OCI-LY7 (cell line): ENCODE measurements at regions not wholly inside any gene's neighbourhood (a gene's known extent, or its start where the extent isn't known, plus 50 kb on each side); places are given as distances from the start of the nearest gene placed in this dataset.

Experiments used
- BruUV-seq: library from RNA; stranded (reverse); fragments of 400-500 nt; replicated peaks from 2 replicates; lab custom pipeline; 2021; lab: Mats Ljungman, UMichigan
- CTCF ChIA-PET: fragments of 300-600 bp; sonication (Branson Sonifier 250); formaldehyde crosslinking; loops from one replicate; lab custom pipeline; 2022; ENCODE audit warnings: antibody characterized with exemption; ENCODE audit not compliant: unreplicated experiment; lab: Charles Lee
- POLR2A ChIA-PET: fragments of 300-600 bp; sonication (Branson Sonifier 250); formaldehyde crosslinking; loops from one replicate; lab custom pipeline; 2022; ENCODE audit warnings: antibody characterized with exemption; lab: Charles Lee
- DNase-seq: peaks from one replicate; pipeline ENCODE4 v3.0.0-alpha.2; 2015; ENCODE audit warnings: low spot score
- H2AFZ ChIP-seq: fragments of 200-600 bp; sonication (generic), shearing (Covaris generic); 2 replicates; pipeline ENCODE4 v1.6.1; 2014; ENCODE audit warnings: mild to moderate bottlenecking, antibody characterized with exemption, low read length, moderate library complexity
- H3K27ac ChIP-seq: fragments of 200-600 bp; sonication (generic); 2 replicates; pipeline ENCODE4 v1.5.1; 2014; ENCODE audit warnings: mixed run types, low read depth, mild to moderate bottlenecking, moderate library complexity, low read length, inconsistent platforms; ENCODE audit not compliant: poor library complexity, severe bottlenecking
- H3K36me3 ChIP-seq: fragments of 200-600 bp; sonication (generic); 2 replicates; pipeline ENCODE4 v1.6.1; 2014; ENCODE audit warnings: mild to moderate bottlenecking, antibody characterized with exemption, low read length, moderate library complexity, mixed read lengths; ENCODE audit not compliant: insufficient read depth
- H3K4me1 ChIP-seq: fragments of 200-600 bp; sonication (generic); 2 replicates; pipeline ENCODE4 v1.5.1; 2014; ENCODE audit warnings: mild to moderate bottlenecking, low read length; ENCODE audit not compliant: insufficient read depth, poor library complexity, severe bottlenecking
- H3K4me2 ChIP-seq: fragments of 200-600 bp; sonication (generic); 2 replicates; pipeline ENCODE4 v1.6.1; 2014; ENCODE audit warnings: mild to moderate bottlenecking, low read length
- H3K4me3 ChIP-seq: fragments of 200-600 bp; sonication (generic); 2 replicates; pipeline ENCODE4 v1.5.1; 2014; ENCODE audit warnings: mild to moderate bottlenecking, low read depth, low read length; ENCODE audit not compliant: poor library complexity, severe bottlenecking
- H3K79me2 ChIP-seq: fragments of 200-600 bp; sonication (generic); 2 replicates; pipeline ENCODE4 v1.6.1; 2016; ENCODE audit warnings: low read depth, mild to moderate bottlenecking, low read length, moderate library complexity, mixed read lengths; ENCODE audit not compliant: insufficient read depth
- H3K9me2 ChIP-seq: fragments of 200-600 bp; sonication (generic); 2 replicates; pipeline ENCODE4 v1.6.1; 2016; ENCODE audit warnings: mild to moderate bottlenecking, low read length, mixed read lengths; ENCODE audit not compliant: insufficient read depth
- H3K9me3 ChIP-seq: fragments of 200-600 bp; sonication (generic); 2 replicates; pipeline ENCODE4 v1.6.1; 2014; ENCODE audit warnings: mild to moderate bottlenecking, mixed run types, low read length, mixed read lengths
- H4K20me1 ChIP-seq: fragments of 200-600 bp; sonication (generic); 2 replicates; pipeline ENCODE4 v1.6.1; 2014; ENCODE audit warnings: mild to moderate bottlenecking, antibody characterized with exemption, low read length, moderate library complexity, mixed read lengths; ENCODE audit not compliant: insufficient read depth
- CTCF ChIP-seq: fragments of 200-600 bp; sonication (generic); conservative IDR thresholded peaks from 2 replicates; pipeline ENCODE4 v1.5.1; 2014; ENCODE audit warnings: mild to moderate bottlenecking, antibody characterized with exemption, low read length, moderate library complexity, mixed read lengths
- EZH2phosphoT487 ChIP-seq: fragments of 200-600 bp; sonication (generic); IDR thresholded peaks from 2 replicates; pipeline ENCODE4 v1.6.1; 2018; ENCODE audit warnings: low read depth, borderline replicate concordance, mild to moderate bottlenecking, mixed run types, antibody characterized with exemption, low read length, moderate library complexity, mixed read lengths
- intact Hi-C: fragments of 100-400 bp; cut with micrococcal nuclease; formaldehyde crosslinking; loops from one replicate; pipeline ENCODE4 v1.10.0; 2022; ENCODE audit not compliant: unreplicated experiment

GRCh38 chr15:35616498-35617271, 70.7 kb upstream of the DPH6 start:
- CTCF ChIA-PET: no interaction called here
- Histone ChIP-seq H3K36me3 (no peaks in the 10 kb centered on the region), H3K4me2 (no peak overlapping the region), H2AFZ (no peak overlapping the region), H3K4me1 (no peaks in the 10 kb centered on the region), H3K9me2 (no peaks in the 10 kb centered on the region), H3K79me2 (no peaks in the 10 kb centered on the region), H3K27ac (no peak overlapping the region), H4K20me1 (no peaks in the 10 kb centered on the region), H3K4me3 (no peak overlapping the region), H3K9me3 (no peaks in the 10 kb centered on the region)
- no TSS peak for BruUV-seq
- DNase-seq: no peak
- TF ChIP-seq EZH2phosphoT487 (no peak), CTCF (no peak)
- POLR2A ChIA-PET: interaction anchor here (0.8 kb wide), 1 partner anchor 14 kb away, joined by 3 read pairs; no protein-coding TSS in a partner anchor
- intact Hi-C loops: no loop called here

GRCh38 chr15:35618260-35619188, 72.6 kb upstream of the DPH6 start:
- Histone ChIP-seq H3K9me2 (no peaks in the 10 kb centered on the region), H3K36me3 (no peaks in the 10 kb centered on the region), H3K9me3 (no peaks in the 10 kb centered on the region), H3K79me2 (no peaks in the 10 kb centered on the region), H4K20me1 (no peaks in the 10 kb centered on the region), H3K27ac (no peak overlapping the region), H3K4me3 (no peak overlapping the region), H3K4me2 (no peak overlapping the region), H3K4me1 (no peaks in the 10 kb centered on the region), H2AFZ (no peak overlapping the region)
- TF ChIP-seq EZH2phosphoT487 (no peak), CTCF (no peak)
- POLR2A ChIA-PET: interaction anchor here (1.5 kb wide), 1 partner anchor 10 kb away, joined by 3 read pairs; no protein-coding TSS in a partner anchor
- intact Hi-C loops: no loop called here
- CTCF ChIA-PET: no interaction called here
- BruUV-seq: no TSS peak
- DNase-seq: no peak
